A673 (cell line): ENCODE measurements at regions not wholly inside any gene's neighbourhood (a gene's known extent, or its start where the extent isn't known, plus 50 kb on each side); places are given as distances from the start of the nearest gene placed in this dataset.

Source experiments
- BruUV-seq: library from RNA; stranded (reverse); fragments of 400-500 nt; replicated peaks from 2 replicates; lab custom pipeline; 2021; lab: Mats Ljungman, UMichigan
- CTCF ChIA-PET: fragments of 300-600 bp; sonication (Branson Sonifier 250); formaldehyde crosslinking; loops from one replicate; lab custom pipeline; 2022; ENCODE audit warnings: antibody characterized with exemption; lab: Charles Lee
- POLR2A ChIA-PET: fragments of 300-600 bp; sonication (Branson Sonifier 250); formaldehyde crosslinking; loops from one replicate; lab custom pipeline; 2022; ENCODE audit warnings: antibody characterized with exemption; ENCODE audit not compliant: low non-redundant PET; lab: Charles Lee
- DNase-seq: peaks from one replicate; pipeline ENCODE4 v3.0.0-alpha.2; 2015; ENCODE audit warnings: low spot score
- H3K27ac ChIP-seq: fragments of 200-600 bp; sonication (generic); 2 replicates; pipeline ENCODE4 v1.5.1; 2016; ENCODE audit warnings: mixed run types, low read depth, mild to moderate bottlenecking, mixed read lengths, antibody characterized with exemption, low read length; ENCODE audit not compliant: poor library complexity, severe bottlenecking
- H3K27me3 ChIP-seq: fragments of 200-600 bp; sonication (generic); replicated peaks from 2 replicates; pipeline ENCODE4 v1.6.1; 2017; ENCODE audit warnings: mixed run types, low read depth, mild to moderate bottlenecking, mixed read lengths, antibody characterized with exemption, low read length; ENCODE audit not compliant: insufficient read depth, poor library complexity
- H3K36me3 ChIP-seq: fragments of 200-600 bp; sonication (generic); 2 replicates; pipeline ENCODE4 v1.6.1; 2016; ENCODE audit warnings: mixed run types, mild to moderate bottlenecking, mixed read lengths, antibody characterized with exemption, low read length; ENCODE audit not compliant: insufficient read depth, poor library complexity, severe bottlenecking
- H3K4me1 ChIP-seq: fragments of 200-600 bp; sonication (generic); 2 replicates; pipeline ENCODE4 v1.6.1; 2017; ENCODE audit warnings: mixed run types, mild to moderate bottlenecking, mixed read lengths, antibody characterized with exemption, low read length; ENCODE audit not compliant: insufficient read depth, poor library complexity, severe bottlenecking
- H3K4me3 ChIP-seq: fragments of 200-600 bp; sonication (generic); 2 replicates; pipeline ENCODE4 v1.5.1; 2016; ENCODE audit warnings: low read depth, mixed run types, mild to moderate bottlenecking, mixed read lengths, low read length; ENCODE audit not compliant: poor library complexity, severe bottlenecking
- H3K9me3 ChIP-seq: fragments of 200-600 bp; sonication (generic); 2 replicates; pipeline ENCODE4 v1.6.1; 2016; ENCODE audit warnings: mixed run types, low read depth, mild to moderate bottlenecking, mixed read lengths, antibody characterized with exemption, low read length; ENCODE audit not compliant: poor library complexity, severe bottlenecking
- EZH2 ChIP-seq: fragments of 200-600 bp; sonication (generic); IDR thresholded peaks from 2 replicates; pipeline ENCODE4 v1.6.1; 2017; ENCODE audit warnings: borderline replicate concordance, low read depth, mild to moderate bottlenecking, mixed read lengths, antibody characterized with exemption, low read length; ENCODE audit not compliant: poor library complexity, severe bottlenecking
- intact Hi-C: fragments of 100-400 bp; cut with micrococcal nuclease; formaldehyde crosslinking; loops from one replicate; pipeline ENCODE4 v1.10.0; 2022; ENCODE audit not compliant: unreplicated experiment
- TF ChIP-seq, protein P1 (sequence below): fragments of 300-800, 200-600 bp; sonication (generic); conservative IDR thresholded peaks from 2 replicates; pipeline ENCODE4 v1.5.1; 2017; ENCODE audit warnings: low read depth, mild to moderate bottlenecking, antibody characterized with exemption, low read length, moderate library complexity, mixed read lengths

DNA sequence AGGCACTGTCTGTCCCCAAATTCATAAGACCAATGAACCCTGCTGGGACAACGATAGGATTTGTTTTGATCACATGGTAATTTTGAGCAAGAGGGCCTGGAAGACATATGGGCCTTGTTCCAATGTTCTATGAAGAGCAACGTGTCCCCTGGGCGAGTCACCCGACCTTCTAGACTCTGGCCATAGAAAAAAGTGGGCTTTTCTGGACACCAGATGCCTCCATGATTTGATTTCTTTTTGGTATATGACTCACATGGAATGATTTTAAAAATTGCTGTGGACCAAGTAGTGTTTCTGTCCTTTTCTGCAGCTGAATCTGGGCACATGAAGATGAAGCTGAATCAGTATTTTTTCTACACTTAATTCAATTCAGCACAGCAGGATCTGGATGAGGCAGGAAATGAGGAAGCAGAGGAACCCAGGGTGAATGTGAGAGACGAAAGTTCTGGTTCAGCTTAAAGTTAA is 104.9 kb downstream of the CDC42EP3 start:
- CTCF ChIA-PET = no interaction called here
- H3K4me1 ChIP-seq = peaks cover 30% of the 10 kb centered on the region
- no peaks in the 10 kb centered on the region for H3K36me3 ChIP-seq
- H3K27ac ChIP-seq = peak overlapping the region; percentile 68
- DNase-seq = peak; percentile 92
- H3K27me3 ChIP-seq = no peaks in the 10 kb centered on the region
- TF ChIP-seq EZH2 = no peak
- TF ChIP-seq, protein P1, sequence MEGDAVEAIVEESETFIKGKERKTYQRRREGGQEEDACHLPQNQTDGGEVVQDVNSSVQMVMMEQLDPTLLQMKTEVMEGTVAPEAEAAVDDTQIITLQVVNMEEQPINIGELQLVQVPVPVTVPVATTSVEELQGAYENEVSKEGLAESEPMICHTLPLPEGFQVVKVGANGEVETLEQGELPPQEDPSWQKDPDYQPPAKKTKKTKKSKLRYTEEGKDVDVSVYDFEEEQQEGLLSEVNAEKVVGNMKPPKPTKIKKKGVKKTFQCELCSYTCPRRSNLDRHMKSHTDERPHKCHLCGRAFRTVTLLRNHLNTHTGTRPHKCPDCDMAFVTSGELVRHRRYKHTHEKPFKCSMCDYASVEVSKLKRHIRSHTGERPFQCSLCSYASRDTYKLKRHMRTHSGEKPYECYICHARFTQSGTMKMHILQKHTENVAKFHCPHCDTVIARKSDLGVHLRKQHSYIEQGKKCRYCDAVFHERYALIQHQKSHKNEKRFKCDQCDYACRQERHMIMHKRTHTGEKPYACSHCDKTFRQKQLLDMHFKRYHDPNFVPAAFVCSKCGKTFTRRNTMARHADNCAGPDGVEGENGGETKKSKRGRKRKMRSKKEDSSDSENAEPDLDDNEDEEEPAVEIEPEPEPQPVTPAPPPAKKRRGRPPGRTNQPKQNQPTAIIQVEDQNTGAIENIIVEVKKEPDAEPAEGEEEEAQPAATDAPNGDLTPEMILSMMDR = no peak
- no peaks in the 10 kb centered on the region for H3K9me3 ChIP-seq
- BruUV-seq = no TSS peak
- H3K4me3 ChIP-seq = no peak overlapping the region
- POLR2A ChIA-PET = no interaction called here
- intact Hi-C loops = no loop called here

DNA sequence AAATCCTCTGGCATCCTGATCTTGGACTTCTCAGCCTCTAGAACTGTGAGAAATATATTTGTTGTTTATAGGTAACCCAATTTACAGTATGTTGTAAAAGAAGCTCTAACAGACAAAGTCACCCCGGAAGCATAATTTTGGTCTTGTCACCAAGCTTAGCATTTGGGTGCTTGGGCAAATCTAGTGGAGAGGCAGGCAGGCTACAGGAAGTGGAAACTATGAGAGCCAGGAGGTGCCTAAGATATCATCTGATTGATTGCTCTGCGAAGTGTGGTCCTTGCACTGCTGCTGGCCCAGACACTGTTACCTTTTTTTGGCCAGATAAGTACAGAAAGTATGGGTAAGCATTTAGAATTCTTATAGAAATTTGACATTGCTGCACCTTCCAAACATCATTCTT is 102.9 kb downstream of the CDC42EP3 start:
- no peaks in the 10 kb centered on the region for H3K9me3 ChIP-seq
- H3K27ac ChIP-seq = no peak overlapping the region
- no peaks in the 10 kb centered on the region for H3K36me3 ChIP-seq
- peaks cover 22% of the 10 kb centered on the region for H3K4me1 ChIP-seq
- ChIA-PET CTCF (no interaction called here), POLR2A (no interaction called here)
- no TSS peak for BruUV-seq
- intact Hi-C loops = no loop called here
- TF ChIP-seq EZH2 = no peak
- TF ChIP-seq, protein P1 = no peak
- no peak for DNase-seq
- no peak overlapping the region for H3K4me3 ChIP-seq
- H3K27me3 ChIP-seq = no peaks in the 10 kb centered on the region

DNA sequence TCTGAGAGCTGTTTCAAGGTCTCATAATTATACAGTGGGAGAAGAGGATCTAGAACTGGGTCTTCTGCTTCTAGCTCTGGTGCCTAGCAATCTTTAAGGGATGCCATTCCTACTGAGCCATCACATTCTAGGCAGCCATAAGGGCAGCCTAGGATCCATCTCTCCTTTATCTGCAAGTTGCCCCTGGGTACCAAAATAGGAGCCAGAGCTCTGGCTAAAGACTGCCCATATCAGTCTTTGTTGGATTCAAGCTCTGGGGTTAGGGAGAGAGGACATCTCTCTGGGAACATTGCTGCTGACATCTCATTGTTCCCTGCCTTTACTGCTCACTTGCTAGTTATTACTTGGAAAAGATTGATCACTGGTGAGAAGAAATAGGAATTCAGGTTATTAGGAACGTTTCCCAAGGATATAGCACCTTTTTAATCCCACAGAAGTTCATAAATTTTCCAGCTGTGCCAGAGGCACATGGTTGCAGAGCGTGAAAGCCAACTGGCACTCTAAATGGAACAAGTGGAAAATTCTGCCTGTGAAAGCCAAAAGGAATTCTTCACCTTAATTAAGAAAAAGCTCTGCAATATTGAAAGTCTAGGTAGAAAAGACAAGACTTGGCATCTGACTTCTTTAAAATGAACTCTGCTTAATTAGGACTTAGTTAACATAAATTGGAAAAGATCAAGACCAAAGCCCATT is 102.2 kb downstream of the CDC42EP3 start:
- Histone ChIP-seq H3K36me3 (no peaks in the 10 kb centered on the region), H3K4me3 (no peak overlapping the region), H3K4me1 (peaks cover 22% of the 10 kb centered on the region), H3K27ac (no peak overlapping the region), H3K9me3 (no peaks in the 10 kb centered on the region), H3K27me3 (no peaks in the 10 kb centered on the region)
- ChIA-PET POLR2A (no interaction called here), CTCF (no interaction called here)
- intact Hi-C loops = no loop called here
- DNase-seq = no peak
- no TSS peak for BruUV-seq
- no peak for TF ChIP-seq EZH2
- TF ChIP-seq, protein P1 = no peak
